NCI-H1436 treated with DMSO at 0.1 percent for 48 hours (cell line): ENCODE measurements at regions not wholly inside any gene's neighbourhood (a gene's known extent, or its start where the extent isn't known, plus 50 kb on each side); places are given as distances from the start of the nearest gene placed in this dataset.

Experiments
- DNase-seq: peaks from one replicate; lab custom pipeline; 2025; lab: John Stamatoyannopoulos, UW

- DNase-seq: no peak
Observed at GRCh38 chr17:77572851-77573250, 385.7 kb upstream of the TNRC6C start.

- DNase-seq: no peak
Observed at GRCh38 chr17:77577491-77577890, 381.0 kb upstream of the TNRC6C start.

GRCh38 chr17:77579131-77579530 is 379.4 kb upstream of the TNRC6C start:
- no peak for DNase-seq

GRCh38 chr17:77579682-77580081 is 378.8 kb upstream of the TNRC6C start:
- no peak for DNase-seq

- no peak for DNase-seq
Observed at GRCh38 chr17:77580531-77581270, 377.8 kb upstream of the TNRC6C start.

GRCh38 chr17:77581480-77581879 is 377.0 kb upstream of the TNRC6C start:
- DNase-seq: no peak

GRCh38 chr17:77585142-77585860 is 373.2 kb upstream of the TNRC6C start:
- no peak for DNase-seq

- DNase-seq: no peak
Observed at GRCh38 chr17:77590951-77591735, 367.4 kb upstream of the TNRC6C start.

GRCh38 chr17:77592106-77592865 is 366.2 kb upstream of the TNRC6C start:
- DNase-seq: no peak

GRCh38 chr17:77593081-77593480 is 365.4 kb upstream of the TNRC6C start:
- DNase-seq: no peak

- no peak for DNase-seq
Observed at GRCh38 chr17:77594416-77595209, 363.9 kb upstream of the TNRC6C start.

GRCh38 chr17:77596491-77597417 is 361.7 kb upstream of the TNRC6C start:
- DNase-seq: no peak

- no peak for DNase-seq
Observed at GRCh38 chr17:77597418-77598240, 360.9 kb upstream of the TNRC6C start.

- no peak for DNase-seq
Observed at GRCh38 chr17:77598241-77598620, 360.3 kb upstream of the TNRC6C start.

- no peak for DNase-seq
Observed at GRCh38 chr17:77599699-77600098, 358.8 kb upstream of the TNRC6C start.

GRCh38 chr17:77600346-77600745 is 358.2 kb upstream of the TNRC6C start:
- DNase-seq: no peak

GRCh38 chr17:77601054-77601979 is 357.2 kb upstream of the TNRC6C start:
- DNase-seq: no peak
